ENCODE measurements at regions not wholly inside any gene's neighbourhood (a gene's known extent, or its start where the extent isn't known, plus 50 kb on each side); places are given as distances from the start of the nearest gene placed in this dataset.
A peak's percentile ranks its signal among the peaks of the same experiment; 100 is the strongest.

- no peak overlapping the region for H3K4me3 Mint-ChIP-seq
- TF ChIP-seq CTCF (IDR thresholded peaks at IDR 0.05; ENCODE audit: unreplicated experiment in 3 of 3), result no peak
- H3K27ac Mint-ChIP-seq, result no peak overlapping the region
Measured at GRCh38 chr2:122519821-122520611, 764.6 kb downstream of the TSN start.

GRCh38 chr2:122523143-122523542 lies 767.7 kb downstream of the TSN start:
- Mint-ChIP-seq H3K9me3 (no peaks in the 10 kb centered on the region), H3K27me3 (ENCODE audit: low read depth) (no peaks in the 10 kb centered on the region), H3K36me3 (ENCODE audit: low read depth) (no peaks in the 10 kb centered on the region), H3K4me1 (peaks cover 18% of the 10 kb centered on the region), H3K4me3 (no peak overlapping the region), H3K27ac (peak overlapping the region in 1 of 3 experiments; percentile 14)
- no peak for TF ChIP-seq CTCF (IDR thresholded peaks at IDR 0.05; ENCODE audit: unreplicated experiment in 3 of 3)

More at GRCh38 chr2:122519821-122520611, 764.6 kb downstream of the TSN start:
- Mint-ChIP-seq H3K9me3 (no peaks in the 10 kb centered on the region), H3K4me1 (peaks cover 17% of the 10 kb centered on the region), H3K27me3 (ENCODE audit: low read depth) (no peaks in the 10 kb centered on the region), H3K36me3 (ENCODE audit: low read depth) (no peaks in the 10 kb centered on the region)

GRCh38 chr2:122523981-122524380 lies 768.5 kb downstream of the TSN start:
- no peak overlapping the region for H3K4me3 Mint-ChIP-seq
- no peaks in the 10 kb centered on the region for H3K27me3 Mint-ChIP-seq (ENCODE audit: low read depth)
- H3K4me1 Mint-ChIP-seq, result peaks cover 18% of the 10 kb centered on the region
- no peak overlapping the region for H3K27ac Mint-ChIP-seq
- no peaks in the 10 kb centered on the region for H3K36me3 Mint-ChIP-seq (ENCODE audit: low read depth)
- H3K9me3 Mint-ChIP-seq, result no peaks in the 10 kb centered on the region
- no peak for TF ChIP-seq CTCF (IDR thresholded peaks at IDR 0.05; ENCODE audit: unreplicated experiment in 3 of 3)

GRCh38 chr2:122525336-122525735 lies 769.9 kb downstream of the TSN start:
- H3K27me3 Mint-ChIP-seq (ENCODE audit: low read depth), result no peaks in the 10 kb centered on the region
- H3K36me3 Mint-ChIP-seq (ENCODE audit: low read depth), result no peaks in the 10 kb centered on the region
- H3K9me3 Mint-ChIP-seq, result no peaks in the 10 kb centered on the region
- H3K27ac Mint-ChIP-seq, result peak overlapping the region in 2 of 3 experiments; percentile 63 to 68
- no peak for TF ChIP-seq CTCF (IDR thresholded peaks at IDR 0.05; ENCODE audit: unreplicated experiment in 3 of 3)
- peaks cover 21% of the 10 kb centered on the region for H3K4me1 Mint-ChIP-seq
- no peak overlapping the region for H3K4me3 Mint-ChIP-seq

DNA sequence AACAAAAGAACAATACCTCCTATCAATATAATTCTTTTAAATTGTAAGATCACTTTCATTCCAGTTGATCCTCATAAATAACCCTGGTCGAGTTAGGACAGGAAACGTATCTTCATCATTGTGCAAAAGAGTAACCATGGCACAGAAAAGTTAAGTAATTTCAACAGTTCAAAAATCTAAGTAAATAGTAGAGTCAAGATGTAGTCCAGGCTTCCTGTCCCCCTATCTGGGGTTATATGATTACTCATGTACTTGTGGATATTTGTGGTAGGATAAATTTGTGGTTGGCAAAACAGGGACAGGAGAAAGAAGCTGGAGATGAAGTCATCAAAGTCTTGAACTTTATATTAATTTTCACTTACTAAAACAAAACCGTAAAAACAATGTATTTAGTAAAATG lies 772.6 kb downstream of the TSN start:
- H3K9me3 Mint-ChIP-seq, result no peaks in the 10 kb centered on the region
- TF ChIP-seq CTCF (IDR thresholded peaks at IDR 0.05; ENCODE audit: unreplicated experiment in 3 of 3), result no peak
- peaks cover 31% of the 10 kb centered on the region for H3K4me1 Mint-ChIP-seq
- no peaks in the 10 kb centered on the region for H3K36me3 Mint-ChIP-seq (ENCODE audit: low read depth)
- H3K27me3 Mint-ChIP-seq (ENCODE audit: low read depth), result no peaks in the 10 kb centered on the region
- no peak overlapping the region for H3K4me3 Mint-ChIP-seq
- no peak overlapping the region for H3K27ac Mint-ChIP-seq
